ENCODE measurements at regions not wholly inside any gene's neighbourhood (a gene's known extent, or its start where the extent isn't known, plus 50 kb on each side); places are given as distances from the start of the nearest gene placed in this dataset.
A peak's percentile ranks its signal among the peaks of the same experiment; 100 is the strongest.

GRCh38 chr7:117982071-117983055 lies 109.1 kb upstream of the CTTNBP2 start:
- DNase-seq (no peak), ATAC-seq (peak in 2 of 4 donors; percentile 16 to 45)
- peaks cover 0 to 3% (median 0%) of the 10 kb centered on the region in 4 donors for H3K4me1 ChIP-seq
- 43% methylated on average over 11 of the region's 11 CpGs for WGBS (ENCODE audit: insufficient coverage, low coverage, low lambda C conversion rate, missing lambda C conversion rate)
- no peaks in the 10 kb centered on the region for H3K36me3 ChIP-seq
- H3K9me3 ChIP-seq, result no peaks in the 10 kb centered on the region
- intact Hi-C loops (cut with DNase I), result no loop called here
- no peaks in the 10 kb centered on the region for H3K27me3 ChIP-seq
- H3K4me3 ChIP-seq, result no peak overlapping the region
- TF ChIP-seq POLR2A (IDR thresholded peaks at IDR 0.05) (no peak), CTCF (IDR thresholded peaks at IDR 0.05) (no peak)
- no peak overlapping the region for H3K27ac ChIP-seq

- peak overlapping the region in 1 of 3 donors; percentile 22 for H3K27ac ChIP-seq
- H3K36me3 ChIP-seq, result no peaks in the 10 kb centered on the region
- peaks cover 0 to 3% (median 0%) of the 10 kb centered on the region in 4 donors for H3K4me1 ChIP-seq
- H3K4me3 ChIP-seq, result no peak overlapping the region
- TF ChIP-seq POLR2A (IDR thresholded peaks at IDR 0.05) (no peak), CTCF (IDR thresholded peaks at IDR 0.05) (no peak)
- no peaks in the 10 kb centered on the region for H3K9me3 ChIP-seq
- intact Hi-C loops (cut with DNase I), result no loop called here
- peak in 2 of 4 donors; percentile 62 to 71 for ATAC-seq
- 42% methylated on average over 2 of the region's 2 CpGs for WGBS (ENCODE audit: insufficient coverage, low coverage, low lambda C conversion rate, missing lambda C conversion rate)
- no peak for DNase-seq
- no peaks in the 10 kb centered on the region for H3K27me3 ChIP-seq
Measured at GRCh38 chr7:117986645-117987269, 113.5 kb upstream of the CTTNBP2 start.

GRCh38 chr7:117990834-117991233 lies 117.6 kb upstream of the CTTNBP2 start:
- no peak overlapping the region for H3K27ac ChIP-seq
- no peaks in the 10 kb centered on the region for H3K36me3 ChIP-seq
- peaks cover 0 to 3% (median 0%) of the 10 kb centered on the region in 4 donors for H3K4me1 ChIP-seq
- no peaks in the 10 kb centered on the region for H3K27me3 ChIP-seq
- peak in 1 of 4 donors; percentile 63 for ATAC-seq
- intact Hi-C loops (cut with DNase I), result no loop called here
- TF ChIP-seq POLR2A (IDR thresholded peaks at IDR 0.05), result no peak
- no peak for TF ChIP-seq CTCF (IDR thresholded peaks at IDR 0.05)
- H3K4me3 ChIP-seq, result no peak overlapping the region
- DNase-seq, result no peak
- no peaks in the 10 kb centered on the region for H3K9me3 ChIP-seq

- no peak overlapping the region for H3K4me3 ChIP-seq
- 82% methylated on average over 1 of the region's 1 CpG for WGBS (ENCODE audit: insufficient coverage, low coverage, low lambda C conversion rate, missing lambda C conversion rate)
- no peak for TF ChIP-seq POLR2A (IDR thresholded peaks at IDR 0.05)
- TF ChIP-seq CTCF (IDR thresholded peaks at IDR 0.05), result no peak
- no peaks in the 10 kb centered on the region for H3K9me3 ChIP-seq
- H3K27ac ChIP-seq, result no peak overlapping the region
- no peak for ATAC-seq
- no peaks in the 10 kb centered on the region for H3K36me3 ChIP-seq
- no peaks in the 10 kb centered on the region for H3K27me3 ChIP-seq
- intact Hi-C loops (cut with DNase I), result no loop called here
- no peaks in the 10 kb centered on the region for H3K4me1 ChIP-seq
- no peak for DNase-seq
Measured at GRCh38 chr7:117992635-117993376, 119.6 kb upstream of the CTTNBP2 start.
